ENCODE measurements at regions not wholly inside any gene's neighbourhood (a gene's known extent, or its start where the extent isn't known, plus 50 kb on each side); places are given as distances from the start of the nearest gene placed in this dataset.
"Not testable (repeated sequence)": the region's sequence is repeated elsewhere in the genome, so short reads cannot be mapped to it uniquely, and the experiment has no call there.

DNA sequence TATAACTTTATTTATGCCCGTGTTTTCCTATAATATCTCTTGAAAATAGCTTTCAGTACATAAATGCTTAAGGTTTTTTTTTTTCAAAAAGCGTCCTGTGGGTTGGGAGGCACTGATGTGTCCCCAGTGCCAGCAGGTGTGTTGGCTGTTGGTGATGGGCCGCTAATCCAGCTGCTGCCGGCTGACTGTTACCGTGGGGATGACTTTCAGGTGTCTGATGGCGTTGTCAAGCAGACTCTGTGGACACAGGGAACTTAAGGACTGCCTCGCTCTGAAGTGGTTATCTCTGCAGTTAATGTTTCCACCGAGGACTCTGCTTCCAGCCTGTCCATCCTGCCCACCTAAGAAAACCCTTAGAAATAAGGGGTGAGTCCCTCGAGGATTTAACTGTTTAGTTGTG, 94.5 kb downstream of the ANKRD10 start:
- DNase-seq (ENCODE audit: extremely low read depth, low read depth) = no peak
- TF ChIP-seq, protein P1, sequence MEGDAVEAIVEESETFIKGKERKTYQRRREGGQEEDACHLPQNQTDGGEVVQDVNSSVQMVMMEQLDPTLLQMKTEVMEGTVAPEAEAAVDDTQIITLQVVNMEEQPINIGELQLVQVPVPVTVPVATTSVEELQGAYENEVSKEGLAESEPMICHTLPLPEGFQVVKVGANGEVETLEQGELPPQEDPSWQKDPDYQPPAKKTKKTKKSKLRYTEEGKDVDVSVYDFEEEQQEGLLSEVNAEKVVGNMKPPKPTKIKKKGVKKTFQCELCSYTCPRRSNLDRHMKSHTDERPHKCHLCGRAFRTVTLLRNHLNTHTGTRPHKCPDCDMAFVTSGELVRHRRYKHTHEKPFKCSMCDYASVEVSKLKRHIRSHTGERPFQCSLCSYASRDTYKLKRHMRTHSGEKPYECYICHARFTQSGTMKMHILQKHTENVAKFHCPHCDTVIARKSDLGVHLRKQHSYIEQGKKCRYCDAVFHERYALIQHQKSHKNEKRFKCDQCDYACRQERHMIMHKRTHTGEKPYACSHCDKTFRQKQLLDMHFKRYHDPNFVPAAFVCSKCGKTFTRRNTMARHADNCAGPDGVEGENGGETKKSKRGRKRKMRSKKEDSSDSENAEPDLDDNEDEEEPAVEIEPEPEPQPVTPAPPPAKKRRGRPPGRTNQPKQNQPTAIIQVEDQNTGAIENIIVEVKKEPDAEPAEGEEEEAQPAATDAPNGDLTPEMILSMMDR (IDR thresholded peaks at IDR 0.05; ENCODE audit: low read depth, low read length, missing control alignments) = no peak
- no peak overlapping the region for H3K4me3 ChIP-seq (replicated peaks; ENCODE audit: low read depth, low read length)

- DNase-seq (ENCODE audit: extremely low read depth, low read depth); H3K4me3 ChIP-seq (replicated peaks; ENCODE audit: low read depth, low read length): not testable (repeated sequence)
These were observed 92.8 kb downstream of the ANKRD10 start for GRCh38 chr13:110821837-110822668.

DNA sequence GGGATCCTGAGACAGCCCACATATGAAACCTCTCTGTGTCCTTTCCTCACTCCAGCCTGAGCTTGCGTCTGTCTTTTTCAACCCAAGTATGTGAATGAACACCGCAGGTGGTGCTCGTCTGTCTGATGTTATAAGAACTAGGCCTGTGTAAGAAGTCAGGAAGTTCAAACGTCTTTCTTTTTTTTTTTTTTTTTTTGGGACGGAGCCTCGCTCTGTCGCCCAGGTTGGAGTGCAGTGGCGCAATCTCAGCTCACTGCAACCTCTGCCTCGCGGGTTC, 92.3 kb downstream of the ANKRD10 start:
- H3K4me3 ChIP-seq (replicated peaks; ENCODE audit: low read depth, low read length) = no peak overlapping the region
- no peak for DNase-seq (ENCODE audit: extremely low read depth, low read depth)
- TF ChIP-seq, protein P1 (IDR thresholded peaks at IDR 0.05; ENCODE audit: low read depth, low read length, missing control alignments) = no peak

DNA sequence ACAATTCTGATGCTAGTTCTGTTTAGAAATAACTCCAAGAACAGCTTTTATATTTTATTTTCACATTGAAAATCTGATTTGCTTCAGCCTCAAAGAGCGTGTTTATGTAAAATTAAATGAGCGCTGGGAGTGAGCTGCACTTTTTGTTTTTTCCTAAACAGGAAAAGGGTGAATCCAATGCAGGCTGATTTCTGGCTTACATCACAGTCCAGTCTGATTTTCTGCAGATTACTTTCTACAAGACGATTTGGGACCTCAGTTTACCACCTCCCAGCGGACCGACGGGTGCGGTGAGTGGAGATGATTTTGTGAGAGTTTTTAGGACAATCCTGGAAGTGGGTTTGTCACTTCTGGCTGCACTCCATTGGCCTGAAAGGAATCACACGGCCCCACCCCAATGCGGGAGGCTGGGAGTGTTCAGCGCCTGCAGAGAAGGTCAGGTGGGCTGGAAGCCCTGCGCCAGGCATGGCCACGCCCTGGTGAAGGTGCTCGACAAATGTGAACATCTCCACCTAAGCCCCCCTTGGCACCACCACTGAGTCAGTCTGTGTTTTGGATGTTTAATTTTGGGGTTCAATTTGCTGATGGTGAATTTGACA, 90.1 kb downstream of the ANKRD10 start:
- TF ChIP-seq, protein P1 (IDR thresholded peaks at IDR 0.05; ENCODE audit: low read depth, low read length, missing control alignments) = no peak
- DNase-seq (ENCODE audit: extremely low read depth, low read depth) = no peak
- no peak overlapping the region for H3K4me3 ChIP-seq (replicated peaks; ENCODE audit: low read depth, low read length)

GRCh38 chr13:110825516-110825915, 89.4 kb downstream of the ANKRD10 start:
- TF ChIP-seq, protein P1 (IDR thresholded peaks at IDR 0.05; ENCODE audit: low read depth, low read length, missing control alignments) = no peak
- H3K4me3 ChIP-seq (replicated peaks; ENCODE audit: low read depth, low read length) = no peak overlapping the region
- DNase-seq (ENCODE audit: extremely low read depth, low read depth) = no peak

DNA sequence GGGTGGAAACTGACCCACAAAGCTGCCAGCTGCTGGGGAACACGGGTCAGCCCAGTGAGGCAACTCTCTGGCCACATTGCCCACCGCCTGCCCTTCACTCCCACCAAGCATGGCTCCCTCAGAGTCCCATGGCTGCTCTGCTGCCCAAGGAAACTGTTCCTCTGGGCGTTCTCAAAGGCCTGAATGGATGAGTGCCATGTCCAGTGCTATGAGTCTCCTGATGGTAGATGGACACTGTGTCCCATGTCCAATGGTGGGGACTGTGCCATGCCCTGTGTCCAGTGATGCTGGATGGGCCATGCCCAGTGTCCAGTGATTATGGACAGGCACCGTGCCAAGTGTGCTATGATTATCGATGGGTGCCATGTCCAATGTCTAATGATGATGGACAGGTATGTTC, 88.8 kb downstream of the ANKRD10 start:
- no peak for DNase-seq (ENCODE audit: extremely low read depth, low read depth)
- TF ChIP-seq, protein P1 (IDR thresholded peaks at IDR 0.05; ENCODE audit: low read depth, low read length, missing control alignments) = no peak
- no peak overlapping the region for H3K4me3 ChIP-seq (replicated peaks; ENCODE audit: low read depth, low read length)

- no peak for DNase-seq (ENCODE audit: extremely low read depth, low read depth)
- H3K4me3 ChIP-seq (replicated peaks; ENCODE audit: low read depth, low read length) = no peak overlapping the region
- TF ChIP-seq, protein P1 (IDR thresholded peaks at IDR 0.05; ENCODE audit: low read depth, low read length, missing control alignments) = no peak
These were observed 87.8 kb downstream of the ANKRD10 start for GRCh38 chr13:110826861-110827672.
